ENCODE measurements at regions not wholly inside any gene's neighbourhood (a gene's known extent, or its start where the extent isn't known, plus 50 kb on each side); places are given as distances from the start of the nearest gene placed in this dataset.

GRCh38 chr10:124301736-124302135, 117.0 kb downstream of the OAT start:
- Histone ChIP-seq H3K27me3 (ENCODE audit: insufficient read depth, insufficient read length) (no peaks in the 10 kb centered on the region), H3K9ac (ENCODE audit: insufficient read length, low read depth) (no peak overlapping the region), H3K4me1 (ENCODE audit: insufficient read depth, insufficient read length) (no peaks in the 10 kb centered on the region), H3K36me3 (ENCODE audit: insufficient read depth, insufficient read length, low read length) (no peaks in the 10 kb centered on the region), H3K4me3 (ENCODE audit: insufficient read length, low read depth) (no peak overlapping the region), H3K9me3 (ENCODE audit: insufficient read depth, low read length) (peaks cover 24% of the 10 kb centered on the region)
- TF ChIP-seq ZNF274 (IDR thresholded peaks at IDR 0.05; ENCODE audit: low read depth, low read length): no peak
- no peak for TF ChIP-seq SUZ12 (IDR thresholded peaks at IDR 0.05; ENCODE audit: extremely low read depth, insufficient read depth, insufficient read length)
- no peak for TF ChIP-seq YY1 (IDR thresholded peaks at IDR 0.05; ENCODE audit: insufficient read depth, insufficient read length)
- no peak for DNase-seq (ENCODE audit: low read depth, low spot score)

- Histone ChIP-seq H3K36me3 (ENCODE audit: insufficient read depth, insufficient read length, low read length) (no peaks in the 10 kb centered on the region), H3K27me3 (ENCODE audit: insufficient read depth, insufficient read length) (no peaks in the 10 kb centered on the region), H3K4me3 (ENCODE audit: insufficient read length, low read depth) (no peak overlapping the region), H3K9me3 (ENCODE audit: insufficient read depth, low read length) (peaks cover 24% of the 10 kb centered on the region), H3K9ac (ENCODE audit: insufficient read length, low read depth) (no peak overlapping the region), H3K4me1 (ENCODE audit: insufficient read depth, insufficient read length) (no peaks in the 10 kb centered on the region)
- no peak for TF ChIP-seq SUZ12 (IDR thresholded peaks at IDR 0.05; ENCODE audit: extremely low read depth, insufficient read depth, insufficient read length)
- no peak for TF ChIP-seq YY1 (IDR thresholded peaks at IDR 0.05; ENCODE audit: insufficient read depth, insufficient read length)
- no peak for TF ChIP-seq ZNF274 (IDR thresholded peaks at IDR 0.05; ENCODE audit: low read depth, low read length)
- no peak for DNase-seq (ENCODE audit: low read depth, low spot score)
Observed at GRCh38 chr10:124300735-124301134, 118.0 kb downstream of the OAT start.

- Histone ChIP-seq H3K9ac (ENCODE audit: insufficient read length, low read depth) (no peak overlapping the region), H3K4me1 (ENCODE audit: insufficient read depth, insufficient read length) (no peaks in the 10 kb centered on the region), H3K4me3 (ENCODE audit: insufficient read length, low read depth) (no peak overlapping the region), H3K36me3 (ENCODE audit: insufficient read depth, insufficient read length, low read length) (no peaks in the 10 kb centered on the region), H3K27me3 (ENCODE audit: insufficient read depth, insufficient read length) (no peaks in the 10 kb centered on the region), H3K9me3 (ENCODE audit: insufficient read depth, low read length) (peaks cover 24% of the 10 kb centered on the region)
- DNase-seq (ENCODE audit: low read depth, low spot score): no peak
- TF ChIP-seq ZNF274 (IDR thresholded peaks at IDR 0.05; ENCODE audit: low read depth, low read length) (no peak), YY1 (IDR thresholded peaks at IDR 0.05; ENCODE audit: insufficient read depth, insufficient read length) (no peak), SUZ12 (IDR thresholded peaks at IDR 0.05; ENCODE audit: extremely low read depth, insufficient read depth, insufficient read length) (no peak)
Observed at GRCh38 chr10:124300224-124300623, 118.5 kb downstream of the OAT start.

GRCh38 chr10:124299696-124300095, 119.0 kb downstream of the OAT start:
- Histone ChIP-seq H3K9me3 (ENCODE audit: insufficient read depth, low read length) (peaks cover 24% of the 10 kb centered on the region), H3K9ac (ENCODE audit: insufficient read length, low read depth) (no peak overlapping the region), H3K4me1 (ENCODE audit: insufficient read depth, insufficient read length) (no peaks in the 10 kb centered on the region), H3K36me3 (ENCODE audit: insufficient read depth, insufficient read length, low read length) (no peaks in the 10 kb centered on the region), H3K4me3 (ENCODE audit: insufficient read length, low read depth) (no peak overlapping the region), H3K27me3 (ENCODE audit: insufficient read depth, insufficient read length) (no peaks in the 10 kb centered on the region)
- DNase-seq (ENCODE audit: low read depth, low spot score): no peak
- no peak for TF ChIP-seq SUZ12 (IDR thresholded peaks at IDR 0.05; ENCODE audit: extremely low read depth, insufficient read depth, insufficient read length)
- TF ChIP-seq YY1 (IDR thresholded peaks at IDR 0.05; ENCODE audit: insufficient read depth, insufficient read length): no peak
- no peak for TF ChIP-seq ZNF274 (IDR thresholded peaks at IDR 0.05; ENCODE audit: low read depth, low read length)

GRCh38 chr10:124298891-124299290, 119.8 kb downstream of the OAT start:
- no peaks in the 10 kb centered on the region for H3K36me3 ChIP-seq (ENCODE audit: insufficient read depth, insufficient read length, low read length)
- H3K9ac ChIP-seq (ENCODE audit: insufficient read length, low read depth): no peak overlapping the region
- TF ChIP-seq ZNF274 (IDR thresholded peaks at IDR 0.05; ENCODE audit: low read depth, low read length) (no peak), YY1 (IDR thresholded peaks at IDR 0.05; ENCODE audit: insufficient read depth, insufficient read length) (no peak), SUZ12 (IDR thresholded peaks at IDR 0.05; ENCODE audit: extremely low read depth, insufficient read depth, insufficient read length) (no peak)
- no peak overlapping the region for H3K4me3 ChIP-seq (ENCODE audit: insufficient read length, low read depth)
- H3K27me3 ChIP-seq (ENCODE audit: insufficient read depth, insufficient read length): no peaks in the 10 kb centered on the region
- peaks cover 24% of the 10 kb centered on the region for H3K9me3 ChIP-seq (ENCODE audit: insufficient read depth, low read length)
- H3K4me1 ChIP-seq (ENCODE audit: insufficient read depth, insufficient read length): no peaks in the 10 kb centered on the region
- DNase-seq (ENCODE audit: low read depth, low spot score): no peak

- H3K4me1 ChIP-seq (ENCODE audit: insufficient read depth, insufficient read length): no peaks in the 10 kb centered on the region
- TF ChIP-seq SUZ12 (IDR thresholded peaks at IDR 0.05; ENCODE audit: extremely low read depth, insufficient read depth, insufficient read length) (no peak), ZNF274 (IDR thresholded peaks at IDR 0.05; ENCODE audit: low read depth, low read length) (no peak), YY1 (IDR thresholded peaks at IDR 0.05; ENCODE audit: insufficient read depth, insufficient read length) (no peak)
- H3K27me3 ChIP-seq (ENCODE audit: insufficient read depth, insufficient read length): no peaks in the 10 kb centered on the region
- no peak for DNase-seq (ENCODE audit: low read depth, low spot score)
- no peak overlapping the region for H3K9ac ChIP-seq (ENCODE audit: insufficient read length, low read depth)
- no peaks in the 10 kb centered on the region for H3K36me3 ChIP-seq (ENCODE audit: insufficient read depth, insufficient read length, low read length)
- H3K4me3 ChIP-seq (ENCODE audit: insufficient read length, low read depth): no peak overlapping the region
- H3K9me3 ChIP-seq (ENCODE audit: insufficient read depth, low read length): peaks cover 24% of the 10 kb centered on the region
Observed at GRCh38 chr10:124296813-124297788, 121.6 kb downstream of the OAT start.

GRCh38 chr10:124296121-124296812, 122.5 kb downstream of the OAT start:
- Histone ChIP-seq H3K4me1 (ENCODE audit: insufficient read depth, insufficient read length) (no peaks in the 10 kb centered on the region), H3K9ac (ENCODE audit: insufficient read length, low read depth) (no peak overlapping the region), H3K9me3 (ENCODE audit: insufficient read depth, low read length) (peaks cover 17% of the 10 kb centered on the region), H3K27me3 (ENCODE audit: insufficient read depth, insufficient read length) (no peaks in the 10 kb centered on the region), H3K36me3 (ENCODE audit: insufficient read depth, insufficient read length, low read length) (no peaks in the 10 kb centered on the region), H3K4me3 (ENCODE audit: insufficient read length, low read depth) (no peak overlapping the region)
- no peak for DNase-seq (ENCODE audit: low read depth, low spot score)
- TF ChIP-seq YY1 (IDR thresholded peaks at IDR 0.05; ENCODE audit: insufficient read depth, insufficient read length) (no peak), ZNF274 (IDR thresholded peaks at IDR 0.05; ENCODE audit: low read depth, low read length) (no peak), SUZ12 (IDR thresholded peaks at IDR 0.05; ENCODE audit: extremely low read depth, insufficient read depth, insufficient read length) (no peak)

Measured in NT2/D1 (cell line).